ENCODE measurements at regions not wholly inside any gene's neighbourhood (a gene's known extent, or its start where the extent isn't known, plus 50 kb on each side); places are given as distances from the start of the nearest gene placed in this dataset.
"Not testable (repeated sequence)": the region's sequence is repeated elsewhere in the genome, so short reads cannot be mapped to it uniquely, and the experiment has no call there.

DNA sequence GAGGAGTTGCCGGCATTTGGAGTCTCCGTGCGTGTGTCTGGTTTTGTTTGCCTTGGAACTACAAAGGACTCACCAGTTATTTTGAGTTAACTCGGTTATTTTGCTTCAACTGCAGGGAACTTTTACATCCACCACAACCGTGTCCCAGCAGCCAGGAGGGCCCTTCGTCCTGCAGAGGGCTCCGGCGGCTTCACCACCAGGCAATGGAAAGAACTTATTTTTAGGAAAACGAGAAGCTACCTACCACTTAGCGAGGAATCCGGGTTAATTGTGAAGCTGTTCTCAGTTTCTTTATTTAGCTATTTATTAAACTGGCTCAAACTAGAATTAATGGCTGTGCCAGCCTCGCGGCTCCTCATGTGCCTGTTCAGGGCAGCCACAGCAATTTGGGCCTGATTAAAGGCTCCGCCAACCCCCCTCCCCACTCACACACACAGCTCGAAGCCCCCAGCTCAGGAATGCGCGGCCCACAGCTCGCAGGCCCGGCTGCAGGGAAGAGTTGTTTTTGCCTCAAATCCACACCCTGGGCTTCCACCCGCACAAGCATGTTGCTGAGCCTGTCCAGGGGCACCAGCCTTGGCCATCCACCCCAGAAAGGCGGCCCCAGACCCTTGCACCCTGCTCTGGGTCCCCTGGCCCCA lies 55.9 kb upstream of the FGF3 start:
- Histone ChIP-seq H3K79me2 (no peaks in the 10 kb centered on the region), H3K36me3 (ENCODE audit: control insufficient read depth, insufficient read depth, low read length) (no peaks in the 10 kb centered on the region), H3K4me2 (ENCODE audit: low read length) (no peak overlapping the region), H3K9ac (no peak overlapping the region), H3K27me3 (ENCODE audit: control insufficient read depth, insufficient read depth, low read length) (no peaks in the 10 kb centered on the region), H3K27ac (no peak overlapping the region), H3K9me3 (ENCODE audit: control insufficient read depth, low read length) (no peaks in the 10 kb centered on the region), H3K4me3 (ENCODE audit: low read depth, low read length) (no peak overlapping the region), H3K4me1 (no peaks in the 10 kb centered on the region), H2AFZ (no peak overlapping the region)
- TF ChIP-seq, protein P1, sequence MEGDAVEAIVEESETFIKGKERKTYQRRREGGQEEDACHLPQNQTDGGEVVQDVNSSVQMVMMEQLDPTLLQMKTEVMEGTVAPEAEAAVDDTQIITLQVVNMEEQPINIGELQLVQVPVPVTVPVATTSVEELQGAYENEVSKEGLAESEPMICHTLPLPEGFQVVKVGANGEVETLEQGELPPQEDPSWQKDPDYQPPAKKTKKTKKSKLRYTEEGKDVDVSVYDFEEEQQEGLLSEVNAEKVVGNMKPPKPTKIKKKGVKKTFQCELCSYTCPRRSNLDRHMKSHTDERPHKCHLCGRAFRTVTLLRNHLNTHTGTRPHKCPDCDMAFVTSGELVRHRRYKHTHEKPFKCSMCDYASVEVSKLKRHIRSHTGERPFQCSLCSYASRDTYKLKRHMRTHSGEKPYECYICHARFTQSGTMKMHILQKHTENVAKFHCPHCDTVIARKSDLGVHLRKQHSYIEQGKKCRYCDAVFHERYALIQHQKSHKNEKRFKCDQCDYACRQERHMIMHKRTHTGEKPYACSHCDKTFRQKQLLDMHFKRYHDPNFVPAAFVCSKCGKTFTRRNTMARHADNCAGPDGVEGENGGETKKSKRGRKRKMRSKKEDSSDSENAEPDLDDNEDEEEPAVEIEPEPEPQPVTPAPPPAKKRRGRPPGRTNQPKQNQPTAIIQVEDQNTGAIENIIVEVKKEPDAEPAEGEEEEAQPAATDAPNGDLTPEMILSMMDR (IDR thresholded peaks at IDR 0.05), result no peak

DNA sequence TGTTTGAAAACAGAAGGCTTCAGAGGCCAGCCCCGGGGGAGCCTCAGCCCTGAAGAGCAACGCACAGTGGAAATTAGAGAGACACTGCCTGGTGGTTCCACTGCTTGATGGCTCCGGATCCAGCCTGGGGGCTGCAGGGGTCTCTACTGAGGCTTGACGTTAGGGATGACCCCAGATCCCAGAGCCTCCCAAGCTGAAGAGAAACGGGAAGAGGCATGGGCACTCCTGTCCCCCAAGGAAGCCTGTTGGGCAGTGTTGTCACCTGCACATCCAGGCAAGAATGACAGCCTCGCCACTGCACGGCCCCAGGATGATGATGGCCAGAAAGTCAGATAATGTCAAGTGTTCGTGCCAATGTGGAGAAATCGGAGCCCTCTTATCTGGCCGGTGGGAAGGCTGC lies 56.8 kb upstream of the FGF3 start:
- no peaks in the 10 kb centered on the region for H3K36me3 ChIP-seq (ENCODE audit: control insufficient read depth, insufficient read depth, low read length)
- TF ChIP-seq, protein P1 (IDR thresholded peaks at IDR 0.05), result no peak
- H3K9ac ChIP-seq, result no peak overlapping the region
- no peak overlapping the region for H3K27ac ChIP-seq
- H3K4me2 ChIP-seq (ENCODE audit: low read length), result no peak overlapping the region
- H3K4me3 ChIP-seq (ENCODE audit: low read depth, low read length), result no peak overlapping the region
- no peaks in the 10 kb centered on the region for H3K9me3 ChIP-seq (ENCODE audit: control insufficient read depth, low read length)
- H3K27me3 ChIP-seq (ENCODE audit: control insufficient read depth, insufficient read depth, low read length), result no peaks in the 10 kb centered on the region
- H3K79me2 ChIP-seq, result no peaks in the 10 kb centered on the region
- H3K4me1 ChIP-seq, result no peaks in the 10 kb centered on the region
- no peak overlapping the region for H2AFZ ChIP-seq

DNA sequence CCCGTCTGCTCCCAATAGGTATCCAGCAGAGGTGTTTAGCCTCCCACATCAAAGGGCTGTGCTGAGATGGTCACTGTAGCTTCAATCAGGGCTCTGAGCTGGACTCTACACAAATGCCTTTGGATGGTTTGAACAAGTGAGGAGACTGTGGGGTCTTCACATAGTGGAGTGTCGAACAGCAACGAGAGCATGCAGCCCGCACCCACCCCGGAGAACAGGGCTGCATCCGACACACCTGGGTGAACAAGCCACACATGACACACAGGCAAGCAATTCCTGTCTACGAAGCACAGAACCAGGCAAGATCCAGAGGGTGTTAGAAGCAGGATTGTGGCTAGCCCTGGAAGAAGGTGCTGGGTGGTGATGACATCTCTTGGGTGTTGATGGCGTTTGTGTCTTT lies 58.0 kb upstream of the FGF3 start:
- H3K36me3 ChIP-seq (ENCODE audit: control insufficient read depth, insufficient read depth, low read length), result no peaks in the 10 kb centered on the region
- H2AFZ ChIP-seq, result no peak overlapping the region
- TF ChIP-seq, protein P1 (IDR thresholded peaks at IDR 0.05), result no peak
- no peak overlapping the region for H3K4me2 ChIP-seq (ENCODE audit: low read length)
- no peaks in the 10 kb centered on the region for H3K4me1 ChIP-seq
- no peaks in the 10 kb centered on the region for H3K9me3 ChIP-seq (ENCODE audit: control insufficient read depth, low read length)
- no peak overlapping the region for H3K4me3 ChIP-seq (ENCODE audit: low read depth, low read length)
- no peak overlapping the region for H3K27ac ChIP-seq
- H3K79me2 ChIP-seq, result no peaks in the 10 kb centered on the region
- no peaks in the 10 kb centered on the region for H3K27me3 ChIP-seq (ENCODE audit: control insufficient read depth, insufficient read depth, low read length)
- no peak overlapping the region for H3K9ac ChIP-seq

DNA sequence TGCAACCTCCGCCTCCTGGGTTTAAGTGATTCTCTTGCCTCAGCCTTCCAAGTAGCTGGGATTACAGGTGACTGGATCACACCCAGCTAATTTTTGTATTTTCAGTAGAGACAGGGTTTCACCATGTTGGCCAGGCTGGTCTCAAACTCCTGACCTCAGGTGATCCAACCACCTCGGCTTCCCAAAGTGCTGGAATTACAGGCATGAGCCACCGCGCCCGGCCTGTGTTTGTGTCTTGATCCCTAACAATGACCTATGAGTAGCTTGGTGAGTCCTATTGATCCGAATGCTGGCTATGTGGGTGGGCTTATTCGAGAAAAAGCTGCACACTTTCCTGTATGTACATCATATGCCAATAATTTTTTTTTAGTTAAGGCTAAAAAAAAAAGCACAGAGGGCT lies 58.5 kb upstream of the FGF3 start:
- H3K4me3 ChIP-seq (ENCODE audit: low read depth, low read length); H3K79me2 ChIP-seq; H3K27me3 ChIP-seq (ENCODE audit: control insufficient read depth, insufficient read depth, low read length); H3K9me3 ChIP-seq (ENCODE audit: control insufficient read depth, low read length); H3K27ac ChIP-seq; H3K4me2 ChIP-seq (ENCODE audit: low read length); H2AFZ ChIP-seq; H3K36me3 ChIP-seq (ENCODE audit: control insufficient read depth, insufficient read depth, low read length); H3K9ac ChIP-seq; H3K4me1 ChIP-seq: not testable (repeated sequence)

DNA sequence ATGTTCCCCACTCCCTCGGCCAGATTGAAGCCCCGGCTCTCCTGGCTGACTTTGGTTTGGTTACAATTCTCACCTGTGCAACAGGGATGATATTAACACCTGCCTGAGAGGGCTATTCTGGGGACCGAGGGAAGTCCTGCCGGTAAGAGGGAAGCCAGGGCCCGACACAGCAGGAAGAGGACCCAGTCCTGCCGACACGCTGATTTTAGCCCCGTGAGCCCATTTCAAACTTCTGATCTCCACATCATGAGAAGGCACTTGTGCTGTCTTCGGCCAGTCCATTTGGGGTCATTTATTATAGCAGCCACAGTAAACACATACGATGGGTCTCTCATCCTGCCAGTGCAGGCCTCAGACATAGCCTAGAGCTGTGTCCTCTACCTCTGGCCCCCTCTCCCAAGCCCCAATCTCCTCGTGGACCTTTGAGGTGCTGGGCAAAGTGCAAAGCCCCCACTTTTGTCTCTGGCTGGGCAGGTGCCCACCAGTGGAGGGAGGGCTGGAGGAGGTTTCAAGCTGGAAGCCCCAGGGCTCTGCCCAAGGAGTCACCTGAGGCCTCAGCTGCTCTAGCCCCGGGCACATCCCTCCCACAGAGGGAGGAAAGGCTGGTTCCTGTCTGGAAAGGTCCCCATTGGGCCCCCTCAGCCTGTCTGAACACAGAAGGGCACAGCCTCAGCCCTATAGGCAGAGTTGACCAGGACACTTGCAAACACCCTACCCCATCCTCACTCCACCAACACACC lies 59.1 kb upstream of the FGF3 start:
- H3K79me2 ChIP-seq, result no peaks in the 10 kb centered on the region

More for the DNA sequence above, 59.1 kb upstream of the FGF3 start:
- TF ChIP-seq, protein P1 (IDR thresholded peaks at IDR 0.05), result no peak
- H3K27me3 ChIP-seq (ENCODE audit: control insufficient read depth, insufficient read depth, low read length), result no peaks in the 10 kb centered on the region
- no peaks in the 10 kb centered on the region for H3K4me1 ChIP-seq
- no peak overlapping the region for H3K9ac ChIP-seq
- no peak overlapping the region for H3K27ac ChIP-seq
- H3K4me2 ChIP-seq (ENCODE audit: low read length), result no peak overlapping the region
- H3K4me3 ChIP-seq (ENCODE audit: low read depth, low read length), result no peak overlapping the region
- no peak overlapping the region for H2AFZ ChIP-seq
- no peaks in the 10 kb centered on the region for H3K9me3 ChIP-seq (ENCODE audit: control insufficient read depth, low read length)
- H3K36me3 ChIP-seq (ENCODE audit: control insufficient read depth, insufficient read depth, low read length), result no peaks in the 10 kb centered on the region

Data from parathyroid adenoma (tissue), 2 donors.